Fibroblast of the aortic adventitia (primary cell): ENCODE measurements at regions not wholly inside any gene's neighbourhood (a gene's known extent, or its start where the extent isn't known, plus 50 kb on each side); places are given as distances from the start of the nearest gene placed in this dataset.

Experiments used
- DNase-seq: peaks from one replicate; pipeline ENCODE4 v3.0.0-alpha.2; 2010; ENCODE audit warnings: low read depth
- H3K4me3 ChIP-seq: 2 replicates; pipeline ENCODE4 v1.5.1; 2011; ENCODE audit warnings: low read depth, mild to moderate bottlenecking, control low read depth, low read length, moderate library complexity
- CTCF ChIP-seq: IDR thresholded peaks from 2 replicates; pipeline ENCODE4 v1.5.1; 2011; ENCODE audit warnings: mild to moderate bottlenecking, low read length, control low read depth, inconsistent platforms; ENCODE audit not compliant: insufficient read depth

DNA sequence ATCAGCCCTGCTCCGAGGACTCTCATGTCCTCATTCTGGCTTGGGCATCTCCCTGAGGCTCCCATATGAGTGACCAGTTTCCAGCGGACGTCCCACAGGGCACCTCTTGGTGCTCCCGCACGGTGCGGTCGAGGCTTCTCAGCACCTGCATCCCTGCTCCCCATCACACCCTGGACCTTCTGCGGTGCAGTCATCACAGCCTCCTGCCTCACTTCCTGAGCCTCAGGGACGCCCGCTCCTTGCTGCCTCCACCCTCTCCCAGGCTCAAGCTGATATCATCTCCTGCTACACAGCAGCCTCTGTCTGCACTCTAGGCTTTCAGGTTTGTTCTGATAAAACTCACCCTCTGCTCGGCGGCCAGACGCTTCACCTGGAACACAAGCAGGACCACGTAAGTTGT, 185.0 kb downstream of the TMEM18 start:
- TF ChIP-seq CTCF: no peak
- no peak for DNase-seq
- H3K4me3 ChIP-seq: no peak overlapping the region

GRCh38 chr2:489838-490237, 187.4 kb downstream of the TMEM18 start:
- DNase-seq: no peak
- no peak for TF ChIP-seq CTCF

DNA sequence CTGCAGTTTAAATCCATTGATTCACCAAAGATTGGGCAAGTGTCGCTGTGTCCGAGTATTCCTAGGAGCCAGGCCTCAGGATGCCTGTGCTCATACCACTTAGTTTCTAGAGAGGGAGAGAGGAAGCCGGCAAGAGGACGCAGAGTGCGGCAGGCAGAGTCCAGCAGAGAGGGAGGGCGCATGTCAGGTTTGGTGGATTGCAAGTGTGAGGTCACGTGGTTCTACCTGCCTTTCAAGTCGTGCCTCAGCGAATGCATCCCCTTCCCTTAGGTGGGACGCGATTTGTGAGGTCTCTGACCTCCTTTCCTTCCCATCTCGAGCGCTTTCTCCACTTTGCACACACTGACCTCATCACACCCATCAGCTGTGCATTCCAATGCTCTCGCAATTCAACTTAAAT, 188.1 kb downstream of the TMEM18 start:
- no peak for DNase-seq
- no peak for TF ChIP-seq CTCF
- H3K4me3 ChIP-seq: no peak overlapping the region

More at GRCh38 chr2:489838-490237, 187.4 kb downstream of the TMEM18 start:
- H3K4me3 ChIP-seq: no peak overlapping the region

DNA sequence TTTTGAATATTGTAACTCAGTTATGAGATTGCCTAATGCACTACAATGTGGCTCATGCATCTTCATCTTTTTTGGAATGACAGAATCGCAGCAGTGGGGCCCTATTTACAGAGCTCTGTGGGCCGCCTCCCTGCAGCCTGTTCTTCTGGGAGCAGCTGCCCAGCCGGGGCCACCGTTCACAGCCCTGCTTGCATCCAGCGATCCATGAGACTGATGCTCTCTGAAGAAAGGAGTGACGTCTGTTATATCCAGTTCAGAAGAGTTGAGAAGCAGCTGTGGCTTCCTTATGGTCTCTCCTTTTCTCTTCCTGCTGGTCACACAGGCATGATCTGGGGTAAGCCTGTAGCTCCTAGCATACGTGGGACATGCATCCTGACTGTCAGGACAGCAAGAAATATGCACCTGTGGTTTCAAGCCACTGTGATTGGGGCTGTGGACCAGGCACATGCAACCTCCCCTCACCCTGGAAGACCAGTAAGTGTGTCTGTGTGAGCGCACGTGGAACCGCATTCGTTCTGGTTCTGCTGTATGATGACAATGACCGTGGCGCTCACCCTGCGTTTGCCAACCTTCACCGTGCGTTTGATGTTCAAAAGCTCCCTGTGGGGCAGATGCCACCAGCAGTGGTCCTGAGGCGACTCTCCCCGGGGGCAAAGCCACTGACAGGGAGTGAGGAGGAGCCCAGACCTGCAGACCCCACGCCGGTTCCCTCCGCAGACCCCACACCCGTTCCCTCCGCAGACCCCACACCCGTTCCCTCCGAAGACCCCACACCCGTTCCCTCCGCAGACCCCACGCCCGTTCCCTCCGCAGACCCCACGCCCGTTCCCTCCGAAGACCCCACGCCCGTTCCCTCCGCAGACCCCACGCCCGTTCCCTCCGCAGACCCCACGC, 189.8 kb downstream of the TMEM18 start:
- TF ChIP-seq CTCF: no peak
- no peak overlapping the region for H3K4me3 ChIP-seq
- no peak for DNase-seq

- H3K4me3 ChIP-seq: no peak overlapping the region
- no peak for DNase-seq
- no peak for TF ChIP-seq CTCF
Observed at GRCh38 chr2:486371-486770, 190.8 kb downstream of the TMEM18 start.

- no peak for DNase-seq
- no peak for TF ChIP-seq CTCF
- H3K4me3 ChIP-seq: no peak overlapping the region
Observed at GRCh38 chr2:481388-481787, 193.5 kb upstream of the ALKAL2 start.
